ENCODE measurements at regions not wholly inside any gene's neighbourhood (a gene's known extent, or its start where the extent isn't known, plus 50 kb on each side); places are given as distances from the start of the nearest gene placed in this dataset.

- no peaks in the 10 kb centered on the region for H3K4me1 Mint-ChIP-seq
- Histone ChIP-seq H4K20me1 (replicated peaks; ENCODE audit: insufficient read depth) (no peaks in the 10 kb centered on the region), H3F3A (replicated peaks; ENCODE audit: low read depth) (no peaks in the 10 kb centered on the region), H3K4me1 (ENCODE audit: insufficient read depth) (no peaks in the 10 kb centered on the region), H3K9me2 (ENCODE audit: insufficient read depth) (0 out of 2 replicates have a peak, but pooled peaks cover 3% of the 10 kb centered on the region), H3K27me3 (ENCODE audit: insufficient read depth) (no peaks in the 10 kb centered on the region), H3K4me2 (no peak overlapping the region), H2AFZ (no peak overlapping the region), H3K4me3 (no peak overlapping the region), H3K79me2 (replicated peaks; ENCODE audit: insufficient read depth) (no peaks in the 10 kb centered on the region), H3K36me3 (ENCODE audit: insufficient read depth) (0 out of 2 replicates have a peak, but pooled peaks cover 4% of the 10 kb centered on the region), H3K27ac (ENCODE audit: low read depth) (no peak overlapping the region)
- H3K4me3 Mint-ChIP-seq, result no peak overlapping the region
- peaks cover 13% of the 10 kb centered on the region; the same call in 2 of the 3 replicates for H3K9me3 Mint-ChIP-seq
- H3K27me3 Mint-ChIP-seq (ENCODE audit: insufficient read depth, low read depth, poor library complexity), result no peaks in the 10 kb centered on the region
- TF ChIP-seq EZH2 (IDR thresholded peaks at IDR 0.05; ENCODE audit: low read depth, unreplicated experiment) (no peak), ETS1 (IDR thresholded peaks at IDR 0.05) (no peak), STAT1 (IDR thresholded peaks at IDR 0.05; ENCODE audit: unreplicated experiment) (no peak), ZNF462 (CRISPR knock-in tag; IDR thresholded peaks at IDR 0.05) (no peak), CREB1 (CRISPR knock-in tag; IDR thresholded peaks at IDR 0.05; ENCODE audit: low read depth) (no peak), ZNF331 (CRISPR knock-in tag; IDR thresholded peaks at IDR 0.05; ENCODE audit: low read depth) (no peak), REST (IDR thresholded peaks at IDR 0.05; ENCODE audit: unreplicated experiment) (no peak), JUNB (IDR thresholded peaks at IDR 0.05; ENCODE audit: unreplicated experiment) (no peak), ZNF114 (CRISPR knock-in tag; IDR thresholded peaks at IDR 0.05) (no peak), POLR2AphosphoS5 (IDR thresholded peaks at IDR 0.05; ENCODE audit: low read depth) (no peak), EZH2phosphoT487 (IDR thresholded peaks at IDR 0.05; ENCODE audit: unreplicated experiment) (no peak), CTCF (conservative IDR thresholded peaks at IDR 0.05; ENCODE audit: low read depth in 2 of 2) (no peak)
- DNase-seq (ENCODE audit: low spot score) (no peak), ATAC-seq (no peak)
- H3K27ac Mint-ChIP-seq, result no peak overlapping the region
- H3K36me3 Mint-ChIP-seq (ENCODE audit: low read depth), result no peaks in the 10 kb centered on the region; the same call in 2 of the 3 replicates
These were observed 1334.0 kb upstream of the NRXN1 start for GRCh38 chr2:52365946-52366345.

Measured in GM23338 (cell line).